Subcutaneous abdominal adipose tissue (tissue), 5 donors: ENCODE measurements at regions not wholly inside any gene's neighbourhood (a gene's known extent, or its start where the extent isn't known, plus 50 kb on each side); places are given as distances from the start of the nearest gene placed in this dataset.
"Not testable (repeated sequence)": the region's sequence is repeated elsewhere in the genome, so short reads cannot be mapped to it uniquely, and the experiment has no call there.

Experiments used
- H3K27ac ChIP-seq: one replicate; pipeline ENCODE4 v1.7.0; 2013; ENCODE audit warnings: low read depth, mild to moderate bottlenecking, inconsistent platforms, low read length, moderate library complexity
- H3K27me3 ChIP-seq, 5 donors: one replicate each; pipeline ENCODE4 v1.7.0; 2013; ENCODE audit warnings: low read length in 5 of 5, inconsistent platforms in 1 of 5; ENCODE audit not compliant: control insufficient read depth in 5 of 5, insufficient read depth in 4 of 5
- H3K36me3 ChIP-seq, 5 donors: one replicate each; pipeline ENCODE4 v1.7.0; 2013; ENCODE audit warnings: low read length in 5 of 5; ENCODE audit not compliant: control insufficient read depth in 5 of 5, insufficient read depth in 5 of 5
- H3K4me1 ChIP-seq, 5 donors: one replicate each; pipeline ENCODE4 v1.7.0; 2013; ENCODE audit warnings: low read length in 5 of 5, mild to moderate bottlenecking in 3 of 5, moderate library complexity in 1 of 5; ENCODE audit not compliant: control insufficient read depth in 5 of 5, insufficient read depth in 5 of 5
- H3K4me3 ChIP-seq, 5 donors: one replicate each; pipeline ENCODE4 v1.7.0; 2013; ENCODE audit warnings: low read length in 5 of 5, low read depth in 1 of 5
- H3K9ac ChIP-seq, 5 donors: one replicate each; pipeline ENCODE4 v1.7.0; 2013; ENCODE audit warnings: low read length in 5 of 5, mild to moderate bottlenecking in 4 of 5, moderate library complexity in 3 of 5
- H3K9me3 ChIP-seq, 5 donors: one replicate each; pipeline ENCODE4 v1.7.0; 2013; ENCODE audit warnings: low read length in 5 of 5; ENCODE audit not compliant: control insufficient read depth in 5 of 5
- donor health status: healthy.
- donor health status: healthy.
- donor health status: healthy.
- donor health status: healthy.
- donor health status: healthy.

GRCh38 chr6:77105091-77105490 lies 358.2 kb downstream of the HTR1B start:
- H3K27ac ChIP-seq, result no peak overlapping the region
- H3K9me3 ChIP-seq, result no peaks in the 10 kb centered on the region
- H3K36me3 ChIP-seq, result no peaks in the 10 kb centered on the region
- no peak overlapping the region for H3K4me3 ChIP-seq
- no peaks in the 10 kb centered on the region for H3K4me1 ChIP-seq
- H3K9ac ChIP-seq, result no peak overlapping the region
- no peaks in the 10 kb centered on the region for H3K27me3 ChIP-seq

- no peaks in the 10 kb centered on the region for H3K9me3 ChIP-seq
- H3K4me1 ChIP-seq, result no peaks in the 10 kb centered on the region
- H3K27ac ChIP-seq, result no peak overlapping the region
- H3K4me3 ChIP-seq, result no peak overlapping the region
- H3K36me3 ChIP-seq, result no peaks in the 10 kb centered on the region
- H3K27me3 ChIP-seq, result no peaks in the 10 kb centered on the region
- no peak overlapping the region for H3K9ac ChIP-seq
These were observed 365.4 kb downstream of the HTR1B start for GRCh38 chr6:77097940-77098339.

- Histone ChIP-seq H3K4me1 (no peaks in the 10 kb centered on the region), H3K9me3 (peaks cover 0 to 2% (median 0%) of the 10 kb centered on the region in 5 donors), H3K9ac (no peak overlapping the region), H3K27ac (no peak overlapping the region), H3K36me3 (no peaks in the 10 kb centered on the region), H3K27me3 (no peaks in the 10 kb centered on the region), H3K4me3 (no peak overlapping the region)
These were observed 367.2 kb downstream of the HTR1B start for GRCh38 chr6:77095936-77096627.

- Histone ChIP-seq H3K27me3 (no peaks in the 10 kb centered on the region), H3K4me3 (no peak overlapping the region), H3K4me1 (no peaks in the 10 kb centered on the region), H3K9me3 (peaks cover 0 to 2% (median 0%) of the 10 kb centered on the region in 5 donors), H3K27ac (no peak overlapping the region), H3K9ac (no peak overlapping the region), H3K36me3 (no peaks in the 10 kb centered on the region)
These were observed 368.5 kb downstream of the HTR1B start for GRCh38 chr6:77094821-77095220.

- peaks cover 0 to 2% (median 0%) of the 10 kb centered on the region in 5 donors for H3K9me3 ChIP-seq
- no peak overlapping the region for H3K27ac ChIP-seq
- H3K9ac ChIP-seq, result no peak overlapping the region
- H3K36me3 ChIP-seq, result no peaks in the 10 kb centered on the region
- no peaks in the 10 kb centered on the region for H3K27me3 ChIP-seq
- H3K4me1 ChIP-seq, result no peaks in the 10 kb centered on the region
- H3K4me3 ChIP-seq, result no peak overlapping the region
These were observed 370.3 kb downstream of the HTR1B start for GRCh38 chr6:77092971-77093370.

DNA sequence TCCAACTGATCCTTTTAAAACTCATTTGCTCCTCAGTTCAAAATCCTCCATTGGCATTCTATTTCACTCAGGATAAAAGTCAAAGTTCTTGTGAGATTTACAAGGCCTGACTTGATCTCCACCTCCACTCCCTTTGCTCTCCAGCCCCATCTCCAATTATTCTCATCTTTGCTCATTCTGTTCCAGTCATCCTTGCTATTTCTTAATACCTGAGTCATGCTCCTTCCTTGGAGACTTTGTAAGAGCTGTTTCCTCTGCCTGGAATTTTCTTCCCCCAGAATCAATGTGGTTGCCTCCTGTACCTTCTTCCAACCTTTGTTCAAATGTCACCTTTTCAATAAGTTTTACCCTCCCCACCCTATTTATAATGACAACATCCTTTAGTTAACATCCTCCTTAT lies 373.5 kb downstream of the HTR1B start:
- no peaks in the 10 kb centered on the region for H3K27me3 ChIP-seq
- H3K9me3 ChIP-seq, result peaks cover 0 to 2% (median 0%) of the 10 kb centered on the region in 5 donors
- no peak overlapping the region for H3K9ac ChIP-seq
- no peak overlapping the region for H3K4me3 ChIP-seq
- H3K27ac ChIP-seq, result no peak overlapping the region
- no peaks in the 10 kb centered on the region for H3K4me1 ChIP-seq
- H3K36me3 ChIP-seq, result no peaks in the 10 kb centered on the region

DNA sequence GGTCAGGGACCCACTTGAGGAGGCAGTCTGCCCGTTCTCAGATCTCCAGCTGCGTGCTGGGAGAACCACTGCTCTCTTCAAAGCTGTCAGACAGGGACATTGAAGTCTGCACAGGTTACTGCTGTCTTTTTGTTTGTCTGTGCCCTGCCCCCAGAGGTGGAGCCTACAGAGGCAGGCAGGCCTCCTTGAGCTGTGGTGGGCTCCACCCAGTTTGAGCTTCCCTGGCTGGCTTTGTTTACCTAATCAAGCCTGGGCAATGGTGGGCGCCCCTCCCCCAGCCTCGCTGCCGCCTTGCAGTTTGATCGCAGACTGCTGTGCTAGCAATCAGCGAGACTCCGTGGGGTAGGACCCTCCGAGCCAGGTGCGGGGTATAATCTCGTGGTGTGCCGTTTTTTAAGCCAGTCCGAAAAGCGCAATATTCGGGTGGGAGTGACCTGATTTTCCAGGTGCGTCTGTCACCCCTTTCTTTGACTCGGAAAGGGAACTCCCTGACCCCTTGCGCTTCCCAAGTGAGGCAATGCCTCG lies 375.4 kb downstream of the HTR1B start:
- not testable (repeated sequence) for H3K4me1 ChIP-seq, H3K9ac ChIP-seq, H3K27me3 ChIP-seq, H3K4me3 ChIP-seq, H3K9me3 ChIP-seq, H3K27ac ChIP-seq, H3K36me3 ChIP-seq

- Histone ChIP-seq H3K36me3 (no peaks in the 10 kb centered on the region), H3K9me3 (no peaks in the 10 kb centered on the region), H3K27ac (no peak overlapping the region), H3K4me1 (no peaks in the 10 kb centered on the region), H3K27me3 (no peaks in the 10 kb centered on the region), H3K4me3 (no peak overlapping the region), H3K9ac (no peak overlapping the region)
These were observed 389.1 kb downstream of the HTR1B start for GRCh38 chr6:77074037-77074713.

GRCh38 chr6:77073410-77073760 lies 389.9 kb downstream of the HTR1B start:
- H3K4me3 ChIP-seq, result no peak overlapping the region
- H3K36me3 ChIP-seq, result no peaks in the 10 kb centered on the region
- H3K9me3 ChIP-seq, result no peaks in the 10 kb centered on the region
- no peak overlapping the region for H3K9ac ChIP-seq
- H3K27ac ChIP-seq, result no peak overlapping the region
- H3K4me1 ChIP-seq, result no peaks in the 10 kb centered on the region
- H3K27me3 ChIP-seq, result no peaks in the 10 kb centered on the region

GRCh38 chr6:77072694-77073409 lies 390.4 kb downstream of the HTR1B start:
- Histone ChIP-seq H3K9ac (no peak overlapping the region), H3K27ac (no peak overlapping the region), H3K9me3 (no peaks in the 10 kb centered on the region), H3K36me3 (no peaks in the 10 kb centered on the region), H3K4me3 (no peak overlapping the region), H3K27me3 (no peaks in the 10 kb centered on the region), H3K4me1 (no peaks in the 10 kb centered on the region)
